ENCODE measurements at regions not wholly inside any gene's neighbourhood (a gene's known extent, or its start where the extent isn't known, plus 50 kb on each side); places are given as distances from the start of the nearest gene placed in this dataset.

DNA sequence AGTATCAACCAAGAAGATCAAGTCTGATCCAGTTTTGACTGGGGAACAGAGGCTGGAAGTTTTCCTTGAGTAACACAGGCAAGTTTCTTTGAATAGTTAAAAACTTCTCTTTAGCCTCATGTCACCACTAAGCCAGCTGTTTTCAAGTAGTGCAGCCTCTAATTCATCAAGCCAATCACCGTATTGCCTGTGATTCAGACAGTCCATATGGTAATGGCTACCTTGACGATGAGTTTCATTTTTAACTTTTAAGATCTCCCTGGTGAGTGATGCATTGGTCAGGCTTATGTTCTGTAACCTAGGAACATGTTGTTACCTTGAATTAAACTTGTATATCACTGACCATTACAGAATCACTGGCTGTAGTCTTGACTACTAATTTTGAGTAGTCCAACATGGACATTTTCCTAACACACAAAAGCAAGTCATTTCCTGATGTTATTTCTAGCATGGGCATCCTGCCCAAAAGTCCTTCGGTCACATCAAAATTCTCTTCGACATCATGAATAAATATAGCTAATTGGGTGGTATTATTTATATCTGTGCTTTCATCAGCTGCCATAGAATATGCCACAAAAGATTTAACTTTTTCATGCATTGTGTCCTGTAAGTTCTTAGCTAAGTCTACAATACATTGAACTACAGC, 238.8 kb upstream of the GCFC2 start:
- WGBS, 2 donors: 71 to 78% methylated on average over 4 of the region's 4 CpGs
- DNase-seq: no peak
- Histone ChIP-seq H3K9me3 (no peaks in the 10 kb centered on the region), H3K36me3 (ENCODE audit: low read depth, missing control alignments) (no peaks in the 10 kb centered on the region), H3K27ac (no peak overlapping the region), H3K27me3 (no peaks in the 10 kb centered on the region), H3K4me1 (no peaks in the 10 kb centered on the region), H3K4me3 (no peak overlapping the region)
- TF ChIP-seq, protein P1, sequence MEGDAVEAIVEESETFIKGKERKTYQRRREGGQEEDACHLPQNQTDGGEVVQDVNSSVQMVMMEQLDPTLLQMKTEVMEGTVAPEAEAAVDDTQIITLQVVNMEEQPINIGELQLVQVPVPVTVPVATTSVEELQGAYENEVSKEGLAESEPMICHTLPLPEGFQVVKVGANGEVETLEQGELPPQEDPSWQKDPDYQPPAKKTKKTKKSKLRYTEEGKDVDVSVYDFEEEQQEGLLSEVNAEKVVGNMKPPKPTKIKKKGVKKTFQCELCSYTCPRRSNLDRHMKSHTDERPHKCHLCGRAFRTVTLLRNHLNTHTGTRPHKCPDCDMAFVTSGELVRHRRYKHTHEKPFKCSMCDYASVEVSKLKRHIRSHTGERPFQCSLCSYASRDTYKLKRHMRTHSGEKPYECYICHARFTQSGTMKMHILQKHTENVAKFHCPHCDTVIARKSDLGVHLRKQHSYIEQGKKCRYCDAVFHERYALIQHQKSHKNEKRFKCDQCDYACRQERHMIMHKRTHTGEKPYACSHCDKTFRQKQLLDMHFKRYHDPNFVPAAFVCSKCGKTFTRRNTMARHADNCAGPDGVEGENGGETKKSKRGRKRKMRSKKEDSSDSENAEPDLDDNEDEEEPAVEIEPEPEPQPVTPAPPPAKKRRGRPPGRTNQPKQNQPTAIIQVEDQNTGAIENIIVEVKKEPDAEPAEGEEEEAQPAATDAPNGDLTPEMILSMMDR (IDR thresholded peaks at IDR 0.05): no peak
- no peak for TF ChIP-seq POLR2A (IDR thresholded peaks at IDR 0.05)
- intact Hi-C loops (cut with DNase I; ENCODE audit: low total_unique reads): no loop called here

DNA sequence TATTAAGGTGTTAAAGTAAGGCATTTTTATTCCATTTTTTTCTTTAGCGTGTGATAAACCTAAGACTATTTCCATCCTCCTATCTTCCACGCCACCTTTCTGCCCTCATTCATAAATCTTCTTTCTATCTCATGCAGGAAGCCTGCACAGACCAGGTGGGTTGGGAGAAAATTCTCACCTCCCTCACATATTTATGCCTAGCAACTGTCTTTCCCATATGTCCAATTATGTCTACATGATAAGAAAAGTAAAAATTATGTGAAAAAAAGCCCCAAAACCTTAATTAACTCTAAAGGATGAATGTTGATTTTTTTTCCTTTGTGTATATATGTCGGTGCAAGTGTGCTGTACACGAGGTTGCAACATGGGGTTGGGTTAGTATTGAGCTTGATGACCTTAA, 225.6 kb upstream of the GCFC2 start:
- intact Hi-C loops (cut with DNase I; ENCODE audit: low total_unique reads): no loop called here
- no peaks in the 10 kb centered on the region for H3K4me1 ChIP-seq
- no peak overlapping the region for H3K4me3 ChIP-seq
- TF ChIP-seq POLR2A (IDR thresholded peaks at IDR 0.05): no peak
- TF ChIP-seq, protein P1 (IDR thresholded peaks at IDR 0.05): no peak
- 72 to 74% methylated on average over 4 of the region's 4 CpGs for WGBS, 2 donors
- DNase-seq: no peak
- H3K27me3 ChIP-seq: no peaks in the 10 kb centered on the region
- H3K27ac ChIP-seq: no peak overlapping the region
- no peaks in the 10 kb centered on the region for H3K36me3 ChIP-seq (ENCODE audit: low read depth, missing control alignments)
- H3K9me3 ChIP-seq: no peaks in the 10 kb centered on the region

DNA sequence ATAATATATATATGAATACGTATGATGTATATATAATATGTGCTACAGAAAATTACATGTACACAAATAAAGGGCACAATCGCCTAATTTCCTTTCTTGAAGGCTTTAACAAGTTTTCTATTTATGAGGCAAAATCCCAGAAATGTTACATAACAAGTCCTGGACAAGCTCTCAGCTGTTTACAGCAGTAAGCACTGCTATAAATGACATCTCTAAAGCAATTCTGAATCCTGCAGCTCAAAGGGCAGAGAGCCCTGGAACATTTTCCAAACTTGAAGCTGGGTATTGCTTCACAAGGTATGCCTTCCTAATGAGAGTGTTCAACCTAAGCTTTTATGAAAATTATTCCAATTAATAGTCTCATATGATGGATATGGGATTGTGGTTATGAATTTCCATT, 222.3 kb upstream of the GCFC2 start:
- 47 to 79% methylated on average over 2 of the region's 2 CpGs for WGBS, 2 donors
- TF ChIP-seq, protein P1 (IDR thresholded peaks at IDR 0.05): no peak
- no peak for TF ChIP-seq POLR2A (IDR thresholded peaks at IDR 0.05)
- intact Hi-C loops (cut with DNase I; ENCODE audit: low total_unique reads): no loop called here

DNA sequence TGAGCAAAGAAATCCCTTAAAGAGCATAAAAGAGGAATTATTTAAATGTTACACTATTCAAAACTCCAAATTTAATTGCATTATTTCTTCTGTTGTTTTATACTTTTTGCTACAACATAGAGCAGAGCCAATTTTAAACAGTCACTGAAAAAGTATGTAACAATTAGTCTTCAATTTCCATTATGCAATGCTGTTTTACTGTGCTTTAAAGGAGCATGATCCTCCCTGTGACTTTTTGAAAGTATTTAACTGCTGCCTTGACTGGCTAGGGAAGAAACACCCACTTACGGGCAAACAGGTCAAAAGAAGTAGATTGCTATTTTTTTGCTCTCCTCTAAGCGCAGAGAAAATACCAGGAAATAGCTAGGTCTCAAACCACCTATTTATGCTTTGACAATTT, 217.4 kb upstream of the GCFC2 start:
- no peak for DNase-seq
- H3K36me3 ChIP-seq (ENCODE audit: low read depth, missing control alignments): no peaks in the 10 kb centered on the region
- no peaks in the 10 kb centered on the region for H3K4me1 ChIP-seq
- intact Hi-C loops (cut with DNase I; ENCODE audit: low total_unique reads): no loop called here
- no peak overlapping the region for H3K27ac ChIP-seq
- H3K4me3 ChIP-seq: no peak overlapping the region
- no peaks in the 10 kb centered on the region for H3K9me3 ChIP-seq
- WGBS, 2 donors: 79 to 82% methylated on average over 2 of the region's 2 CpGs
- no peaks in the 10 kb centered on the region for H3K27me3 ChIP-seq
- no peak for TF ChIP-seq POLR2A (IDR thresholded peaks at IDR 0.05)
- TF ChIP-seq, protein P1 (IDR thresholded peaks at IDR 0.05): no peak

More for the DNA sequence above, 222.3 kb upstream of the GCFC2 start:
- H3K4me1 ChIP-seq: no peaks in the 10 kb centered on the region
- no peaks in the 10 kb centered on the region for H3K36me3 ChIP-seq (ENCODE audit: low read depth, missing control alignments)
- H3K4me3 ChIP-seq: no peak overlapping the region
- DNase-seq: no peak
- H3K9me3 ChIP-seq: no peaks in the 10 kb centered on the region
- H3K27me3 ChIP-seq: no peaks in the 10 kb centered on the region
- H3K27ac ChIP-seq: no peak overlapping the region

DNA sequence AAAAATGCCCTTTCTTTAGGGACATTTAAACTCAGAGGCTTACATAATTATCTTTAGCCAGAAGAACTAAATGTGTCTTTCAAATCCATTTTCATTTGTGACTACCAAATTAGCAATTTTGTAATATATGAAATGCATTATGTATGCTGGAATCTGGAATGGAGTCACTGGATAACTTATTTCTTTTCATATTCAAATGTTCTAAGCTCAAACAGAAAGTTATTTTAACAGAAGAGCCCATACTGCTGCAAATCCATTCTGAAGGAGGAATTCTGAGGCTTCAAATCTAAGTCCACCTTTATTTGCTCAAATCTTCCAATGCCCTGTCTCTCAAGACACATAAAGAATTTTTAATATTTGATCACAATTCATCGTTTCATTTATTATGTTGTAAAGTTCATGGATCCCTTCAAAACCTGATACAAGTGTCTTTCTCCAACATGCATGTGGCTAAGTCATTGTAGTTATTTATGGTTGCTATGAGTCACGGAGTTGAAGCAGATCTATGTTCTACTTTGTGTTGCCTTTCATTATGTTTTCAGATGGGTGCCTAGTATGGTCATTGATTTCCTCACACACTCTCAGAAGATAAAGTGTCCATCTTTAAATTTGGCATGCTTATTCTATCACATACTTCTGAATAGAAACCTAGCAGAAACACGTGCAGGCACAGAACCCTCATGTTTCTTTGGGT, 214.8 kb upstream of the GCFC2 start:
- Histone ChIP-seq H3K27ac (no peak overlapping the region), H3K4me1 (no peaks in the 10 kb centered on the region), H3K4me3 (no peak overlapping the region), H3K9me3 (no peaks in the 10 kb centered on the region), H3K27me3 (no peaks in the 10 kb centered on the region), H3K36me3 (ENCODE audit: low read depth, missing control alignments) (no peaks in the 10 kb centered on the region)
- intact Hi-C loops (cut with DNase I; ENCODE audit: low total_unique reads): no loop called here
- TF ChIP-seq, protein P1 (IDR thresholded peaks at IDR 0.05): no peak
- no peak for TF ChIP-seq POLR2A (IDR thresholded peaks at IDR 0.05)
- no peak for DNase-seq
- WGBS, 2 donors: 85 to 89% methylated on average over 3 of the region's 3 CpGs
